Myocyte (in vitro differentiated cells): ENCODE measurements at regions not wholly inside any gene's neighbourhood (a gene's known extent, or its start where the extent isn't known, plus 50 kb on each side); places are given as distances from the start of the nearest gene placed in this dataset.
"Not testable (repeated sequence)": the region's sequence is repeated elsewhere in the genome, so short reads cannot be mapped to it uniquely, and the experiment has no call there.

Experiments used
- DNase-seq: peaks from one replicate; pipeline ENCODE4 v3.0.0-alpha.2; 2012; ENCODE audit warnings: low read depth

- no peak for DNase-seq
These were observed 193.7 kb upstream of the PWP1 start for GRCh38 chr12:107491856-107492255.

- no peak for DNase-seq
These were observed 193.0 kb upstream of the PWP1 start for GRCh38 chr12:107492393-107493134.

DNA sequence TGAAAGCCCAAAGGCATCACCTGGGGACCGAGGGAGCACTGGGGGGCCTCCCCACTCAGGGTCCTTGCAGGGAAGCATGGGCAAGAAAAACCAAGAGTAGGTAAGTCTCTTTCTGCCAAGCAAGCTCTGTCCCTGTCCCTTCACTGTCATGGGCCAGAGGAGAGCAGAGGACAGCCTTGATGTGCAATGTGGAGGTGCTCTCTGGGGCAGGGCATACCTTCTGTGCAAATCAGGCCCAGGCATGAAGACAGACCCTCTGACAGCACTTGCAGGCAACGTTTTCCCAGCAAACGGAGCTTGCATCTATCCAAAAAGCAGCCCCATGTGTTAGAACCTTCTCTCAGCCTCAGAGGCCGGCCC lies 192.5 kb upstream of the PWP1 start:
- DNase-seq = no peak

- DNase-seq = no peak
These were observed 191.9 kb upstream of the PWP1 start for GRCh38 chr12:107493666-107494065.

DNA sequence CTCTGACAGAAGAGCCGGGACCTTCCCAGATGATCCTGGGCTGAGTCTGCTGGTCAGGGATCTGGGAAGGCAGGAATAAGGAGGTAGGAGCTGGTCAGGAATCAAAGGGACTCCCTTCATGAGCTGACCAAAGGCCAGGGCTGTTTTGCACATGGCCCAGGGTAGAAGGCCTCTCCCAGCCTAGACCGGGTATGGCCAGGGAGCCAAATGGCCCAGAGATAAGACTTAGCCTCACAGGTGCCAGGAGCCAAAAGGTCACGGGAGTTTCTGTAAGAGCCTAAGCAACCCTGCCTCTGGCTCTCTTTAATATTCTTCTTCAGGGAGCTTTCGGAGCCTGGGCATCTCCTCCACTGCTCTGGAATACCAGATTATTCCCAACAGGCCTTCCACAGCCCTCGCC lies 191.3 kb upstream of the PWP1 start:
- DNase-seq = no peak

DNA sequence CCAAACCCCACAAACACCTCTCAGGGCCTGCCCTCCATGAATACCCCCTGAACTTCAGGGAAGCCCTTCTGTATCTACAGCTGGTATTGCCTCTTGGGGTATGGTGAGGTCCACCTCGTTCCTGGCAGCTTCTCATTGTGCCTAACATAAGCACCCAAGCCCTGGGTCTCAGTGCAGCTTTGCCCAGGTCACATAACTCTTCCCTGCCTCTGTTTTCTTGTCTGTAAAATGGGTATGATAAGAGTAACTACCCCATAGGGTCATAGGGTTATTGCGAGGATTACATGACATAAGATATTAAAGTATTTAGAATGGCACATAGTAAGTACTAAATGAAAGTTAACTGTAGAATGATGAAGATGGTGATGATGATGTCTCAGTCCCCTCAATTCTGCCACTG lies 190.0 kb upstream of the PWP1 start:
- DNase-seq = no peak

DNA sequence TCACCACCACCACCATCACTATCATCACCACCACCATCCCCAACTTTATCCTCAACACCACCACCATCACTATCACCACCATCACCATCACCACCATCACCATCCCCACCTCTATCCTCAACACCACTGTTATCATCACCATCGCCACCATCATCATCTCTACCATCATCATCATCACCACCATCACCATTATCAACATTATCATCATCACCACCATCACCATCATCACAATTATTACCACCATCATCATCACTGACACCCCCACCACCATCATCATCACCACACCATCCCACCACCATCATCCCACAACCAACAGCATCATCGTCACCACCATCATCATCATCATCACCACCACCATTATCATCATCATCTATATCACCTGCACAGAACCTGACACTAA lies 188.4 kb upstream of the PWP1 start:
- DNase-seq = no peak

GRCh38 chr12:107500307-107500706 lies 185.3 kb upstream of the PWP1 start:
- no peak for DNase-seq

DNA sequence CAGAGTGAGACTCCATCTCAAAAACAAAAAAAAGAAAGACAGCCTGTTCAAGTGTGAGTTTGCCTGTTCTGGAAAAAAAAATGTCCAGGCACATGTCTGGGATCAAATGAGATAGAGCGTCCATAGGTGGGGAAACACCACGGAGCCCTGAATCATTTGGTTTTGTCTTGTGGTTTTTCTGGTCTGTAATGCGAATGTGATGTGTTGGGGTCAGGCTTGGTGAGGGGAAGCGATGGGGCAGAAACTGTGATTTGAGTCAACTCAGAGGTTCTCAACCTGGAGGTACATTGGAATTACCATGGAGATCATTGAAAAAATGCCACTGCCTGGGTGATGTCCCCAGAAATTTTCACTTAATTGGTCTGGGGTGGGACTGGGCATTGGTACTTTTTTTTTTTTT lies 183.9 kb upstream of the PWP1 start:
- DNase-seq = no peak

DNA sequence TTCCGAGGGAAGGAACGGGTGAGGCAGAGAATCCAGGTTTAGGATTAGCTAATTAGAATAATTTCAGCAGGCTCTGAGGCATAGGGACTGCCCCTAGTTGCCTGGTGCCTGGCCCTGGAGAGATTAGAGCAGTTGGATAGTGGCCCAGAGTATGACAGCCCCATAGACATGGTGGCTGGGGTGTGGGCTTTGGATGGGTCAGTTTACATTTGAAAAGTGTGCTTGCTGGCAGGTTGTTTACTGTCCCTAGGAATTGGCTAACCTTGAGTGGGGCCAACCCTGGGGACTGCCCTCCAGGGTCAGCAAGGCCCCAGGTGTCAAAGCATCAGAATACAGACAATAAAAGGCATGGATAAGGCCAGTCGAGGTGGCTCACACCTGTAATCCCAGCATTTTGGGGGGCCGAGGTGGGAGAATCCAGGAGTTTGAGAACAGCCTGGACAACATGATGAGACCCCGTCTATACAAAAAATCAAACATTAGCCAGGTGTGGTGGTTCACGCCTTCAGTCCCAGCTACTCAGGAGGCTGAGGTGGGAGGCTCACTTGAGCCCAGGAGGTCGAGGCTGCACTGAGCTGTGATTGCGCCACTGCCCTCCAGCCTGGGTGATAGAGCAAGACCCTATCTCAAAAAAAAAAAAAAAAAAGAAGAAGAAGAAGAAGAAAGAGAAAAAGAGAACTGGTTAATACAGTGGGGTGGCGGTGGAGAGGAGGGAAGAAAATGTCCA lies 182.3 kb upstream of the PWP1 start:
- DNase-seq = no peak

DNA sequence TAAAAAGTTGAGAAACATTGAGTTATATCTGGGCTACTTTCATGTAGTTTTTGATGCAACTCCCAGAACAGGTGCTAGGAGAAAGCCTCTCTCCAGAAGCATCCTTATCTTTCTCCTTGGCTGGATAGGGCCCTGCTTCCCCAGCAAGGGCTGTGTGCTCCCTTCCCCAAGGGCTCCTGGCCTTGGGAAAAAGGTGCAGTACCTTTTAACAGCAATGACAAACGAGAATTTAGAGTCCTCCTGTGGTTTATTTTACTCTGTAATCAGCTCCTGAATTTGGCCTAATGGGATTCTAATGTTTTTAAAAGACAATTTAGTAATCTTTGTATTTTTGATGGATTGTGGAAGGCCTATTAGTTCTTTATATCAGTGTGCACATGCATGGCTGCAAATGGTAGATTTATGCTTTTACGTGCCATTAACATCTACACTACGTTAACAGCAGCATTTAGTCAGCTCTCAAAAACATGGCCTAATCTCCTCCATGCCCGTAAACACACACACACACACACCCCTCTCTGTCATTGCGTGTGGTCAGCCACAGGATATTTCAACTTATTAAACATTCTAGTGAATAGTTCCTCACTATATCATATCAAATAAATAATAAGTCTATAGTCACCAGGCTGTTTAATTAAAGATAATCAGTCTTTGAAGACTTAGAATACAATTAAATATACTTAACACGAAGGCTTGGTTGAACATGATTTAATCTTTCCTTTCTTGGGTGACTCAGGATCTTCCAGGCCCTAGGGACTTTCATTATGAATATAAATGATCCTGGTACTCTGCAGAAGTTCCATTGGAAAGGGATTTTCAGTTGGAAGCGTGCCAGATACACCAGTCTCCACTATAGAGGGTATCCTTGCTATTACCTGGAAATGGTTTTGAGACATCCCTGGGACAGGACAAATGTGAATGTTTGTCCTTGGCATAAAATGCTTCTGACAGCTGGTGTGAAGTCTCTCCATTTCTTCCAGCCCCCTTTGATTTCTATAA lies 181.4 kb upstream of the PWP1 start:
- no peak for DNase-seq

DNA sequence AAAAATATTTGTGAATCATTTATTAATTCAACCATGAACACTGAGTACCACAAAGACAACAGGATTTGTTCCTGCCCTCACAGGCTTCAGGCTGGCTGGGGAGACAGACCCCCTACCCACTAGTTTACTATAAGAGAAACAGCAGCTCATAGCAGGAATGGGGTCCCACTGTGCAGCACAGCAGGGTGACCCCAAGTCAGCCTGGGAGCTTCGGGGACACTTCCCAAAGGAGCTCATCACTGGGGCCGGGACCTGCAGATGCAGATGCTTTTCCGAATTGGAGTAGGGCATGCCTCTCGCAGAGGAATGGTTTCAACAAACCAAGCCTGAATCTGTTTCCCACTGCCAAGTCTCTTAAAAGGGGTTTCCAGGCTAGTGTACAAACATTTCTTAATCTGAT lies 176.2 kb upstream of the PWP1 start:
- no peak for DNase-seq

DNA sequence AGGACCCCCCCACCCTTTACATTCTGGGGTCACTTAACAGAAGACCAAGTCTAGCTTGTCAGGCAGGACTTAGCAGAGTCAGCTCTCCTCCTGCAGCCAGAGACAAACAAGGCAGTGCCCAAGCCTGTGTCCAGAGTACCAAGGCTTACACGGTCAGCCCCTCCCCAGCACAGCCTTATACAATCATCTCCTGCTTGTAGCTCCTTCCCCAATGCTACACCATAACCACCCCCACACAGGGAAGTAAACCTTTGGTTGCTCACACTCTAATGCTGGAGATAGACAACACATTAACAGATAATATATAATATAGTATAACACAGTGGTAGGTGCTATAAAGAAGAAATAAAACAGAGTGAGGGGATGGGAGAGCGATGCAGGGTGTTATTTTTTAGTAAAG lies 175.4 kb upstream of the PWP1 start:
- DNase-seq = no peak

GRCh38 chr12:107511292-107511691 lies 174.3 kb upstream of the PWP1 start:
- DNase-seq = peak; percentile 49

GRCh38 chr12:107512391-107512790 lies 173.2 kb upstream of the PWP1 start:
- DNase-seq = no peak

GRCh38 chr12:107513184-107513583 lies 172.4 kb upstream of the PWP1 start:
- DNase-seq = no peak

- no peak for DNase-seq
These were observed 171.8 kb upstream of the PWP1 start for GRCh38 chr12:107513636-107514400.

GRCh38 chr12:107514887-107515445 lies 170.6 kb upstream of the PWP1 start:
- DNase-seq = no peak

DNA sequence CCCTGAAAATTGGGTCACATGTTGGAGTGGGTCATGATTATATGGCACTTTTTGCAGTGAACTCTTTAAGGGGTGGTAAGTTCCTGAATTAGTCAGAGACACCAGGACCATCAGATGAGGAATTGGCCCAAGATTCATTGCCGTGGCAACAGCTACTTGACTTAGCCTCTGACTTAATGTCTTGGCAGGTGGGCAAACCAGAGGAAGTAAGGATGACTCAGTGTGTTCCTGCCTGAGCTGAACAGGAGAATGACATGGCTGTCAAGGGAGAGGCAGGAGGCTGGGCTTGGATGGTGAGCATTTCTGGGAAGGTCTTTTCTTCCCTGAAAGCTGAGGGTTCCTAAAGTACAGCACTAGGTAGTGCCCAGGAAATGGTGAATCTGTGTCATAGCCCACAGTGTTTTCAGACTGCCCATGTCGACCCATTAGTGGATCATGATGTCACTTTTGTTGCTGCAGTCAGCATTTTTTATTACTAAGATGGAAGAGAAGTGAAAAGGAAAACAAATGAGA lies 170.1 kb upstream of the PWP1 start:
- peak; percentile 83 for DNase-seq

- not testable (repeated sequence) for DNase-seq
These were observed 167.8 kb upstream of the PWP1 start for GRCh38 chr12:107517816-107518215.

GRCh38 chr12:107518868-107519267 lies 166.7 kb upstream of the PWP1 start:
- no peak for DNase-seq
